Activated T-cell treated with anti-CD3 and anti-CD28 coated beads for 4 hours (primary cell): ENCODE measurements at regions not wholly inside any gene's neighbourhood (a gene's known extent, or its start where the extent isn't known, plus 50 kb on each side); places are given as distances from the start of the nearest gene placed in this dataset.

Experiments used
- DNase-seq: peaks from one replicate; pipeline ENCODE4 v3.0.0-alpha.2; 2020

DNA sequence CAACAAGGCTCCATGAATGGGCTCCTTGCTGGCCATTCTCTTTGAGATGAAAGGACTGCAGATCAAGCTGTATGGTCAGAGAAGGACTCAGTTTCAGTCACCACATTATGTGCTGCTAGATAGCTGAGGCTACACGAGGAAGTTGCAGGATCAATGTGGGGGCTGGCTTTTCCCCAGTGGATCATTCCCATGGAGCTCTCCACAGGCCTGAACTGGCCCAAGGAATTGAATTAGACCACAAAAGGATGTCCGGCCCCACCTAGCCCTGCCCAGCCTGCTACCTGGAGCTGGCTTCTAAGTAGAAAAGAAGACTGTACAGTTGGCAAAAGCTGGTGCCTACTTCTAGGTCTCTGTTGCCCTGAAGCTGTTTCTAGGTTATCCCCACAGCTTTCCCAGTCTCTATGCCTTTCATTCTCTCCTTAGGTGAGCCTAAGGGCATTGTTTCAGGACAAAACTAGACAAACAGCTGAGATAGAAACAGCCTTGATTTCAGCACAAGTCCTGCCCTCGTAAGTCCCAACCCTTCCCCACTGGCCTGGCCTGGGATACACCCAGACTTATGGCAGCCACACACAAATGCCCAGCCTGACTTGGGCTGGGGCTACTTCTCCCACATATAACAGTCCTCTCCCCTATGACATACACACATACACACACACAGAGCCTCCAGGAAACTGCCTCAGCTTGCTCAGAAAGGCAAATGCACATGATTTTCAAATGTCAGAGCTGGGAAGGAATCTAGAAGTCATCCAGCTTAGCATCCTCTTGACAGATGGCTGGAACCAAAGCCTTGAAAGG, 129.1 kb upstream of the NCAM1 start:
- no peak for DNase-seq

DNA sequence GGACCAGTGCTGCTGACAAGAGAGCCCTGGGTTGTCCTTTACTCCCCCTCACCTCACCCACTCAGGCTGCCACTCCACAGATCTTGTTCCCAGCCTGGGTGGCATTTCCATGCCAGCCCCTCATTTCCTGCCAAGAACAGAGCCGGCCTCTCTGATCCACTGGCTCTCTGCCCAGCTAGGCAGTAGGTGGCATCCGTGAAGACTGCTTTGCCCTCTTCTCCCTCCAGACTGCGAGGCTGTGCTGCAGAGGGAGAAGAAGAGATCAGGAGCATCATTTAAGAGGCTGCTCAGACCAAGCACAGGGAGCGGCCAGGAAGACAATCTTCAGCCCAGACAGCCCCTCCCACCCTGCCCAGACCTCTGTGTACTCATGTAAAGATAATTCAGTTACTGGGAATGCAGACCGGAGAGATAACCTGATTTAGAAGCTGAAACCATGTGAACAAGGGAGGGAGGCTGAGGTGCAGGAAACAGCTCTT, 126.9 kb upstream of the NCAM1 start:
- no peak for DNase-seq

GRCh38 chr11:112835591-112836255, 125.5 kb upstream of the NCAM1 start:
- no peak for DNase-seq

GRCh38 chr11:112836256-112836602, 125.0 kb upstream of the NCAM1 start:
- no peak for DNase-seq

- DNase-seq: no peak
These were observed 123.9 kb upstream of the NCAM1 start for GRCh38 chr11:112837162-112837826.

DNA sequence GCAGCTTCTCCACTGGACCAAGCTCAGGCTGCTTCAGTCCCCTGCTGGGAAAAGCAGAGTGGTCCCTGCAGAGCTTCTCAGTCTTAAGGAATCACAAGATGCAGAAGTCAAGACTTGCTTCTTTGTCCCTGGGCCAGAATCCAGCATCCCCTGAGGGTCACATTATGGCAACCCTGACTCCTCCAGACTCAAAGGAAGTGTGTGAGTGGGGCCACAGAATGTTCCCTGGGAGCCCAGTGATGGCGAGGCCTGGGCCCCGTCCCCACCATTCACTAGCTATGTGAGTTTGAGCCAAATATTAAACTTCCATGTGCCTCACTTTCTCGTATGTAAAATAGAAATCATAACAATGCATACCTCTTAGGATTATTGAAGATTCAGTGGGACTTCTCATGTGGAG, 122.2 kb upstream of the NCAM1 start:
- no peak for DNase-seq

DNA sequence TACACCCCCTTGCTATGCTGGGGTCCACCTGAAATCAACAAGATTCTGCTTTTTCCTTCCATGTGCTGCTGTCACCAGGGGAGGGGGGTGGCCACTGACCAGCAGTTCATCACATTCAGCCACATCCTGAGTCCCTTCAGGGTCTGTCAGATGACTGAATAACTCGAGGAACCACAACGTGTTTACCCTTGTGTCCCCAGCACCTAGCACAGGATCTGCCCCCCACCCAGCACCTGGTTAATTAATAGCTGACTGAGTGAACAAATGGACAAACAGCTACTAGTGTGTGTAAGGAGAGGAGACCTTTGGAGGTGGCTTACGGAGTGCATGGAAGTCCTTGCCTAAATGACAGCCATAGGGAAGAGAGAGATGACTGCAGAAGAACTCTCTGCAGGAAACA, 119.5 kb upstream of the NCAM1 start:
- no peak for DNase-seq

DNA sequence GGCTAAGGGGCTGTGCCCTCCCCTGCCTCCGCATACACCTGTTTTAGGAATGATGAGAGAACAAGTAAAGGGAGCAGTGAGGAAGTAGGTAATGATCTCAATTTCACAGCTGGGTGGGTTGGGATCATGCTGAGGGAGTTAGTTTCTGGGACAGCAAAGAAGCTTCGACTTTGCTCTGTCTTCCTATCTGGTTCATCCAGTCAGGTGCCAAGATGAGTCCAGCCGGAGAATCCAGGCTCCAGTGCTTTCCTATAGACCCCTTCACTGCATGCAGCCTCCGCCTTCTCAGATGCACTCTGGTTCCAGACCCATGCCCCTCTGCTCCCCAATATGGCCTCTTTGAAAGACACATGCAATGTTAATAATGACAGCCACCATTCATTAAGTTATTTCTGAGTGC, 119.1 kb upstream of the NCAM1 start:
- no peak for DNase-seq

GRCh38 chr11:112844517-112844916, 116.7 kb upstream of the NCAM1 start:
- no peak for DNase-seq

- no peak for DNase-seq
These were observed 113.7 kb upstream of the NCAM1 start for GRCh38 chr11:112847568-112847967.

GRCh38 chr11:112852143-112852866, 108.9 kb upstream of the NCAM1 start:
- DNase-seq: no peak

GRCh38 chr11:112856133-112856532, 105.1 kb upstream of the NCAM1 start:
- DNase-seq: no peak

GRCh38 chr11:112856591-112856990, 104.6 kb upstream of the NCAM1 start:
- DNase-seq: no peak

- DNase-seq: no peak
These were observed 102.8 kb upstream of the NCAM1 start for GRCh38 chr11:112858289-112859023.

- no peak for DNase-seq
These were observed 101.4 kb upstream of the NCAM1 start for GRCh38 chr11:112859787-112860186.

- no peak for DNase-seq
These were observed 99.9 kb upstream of the NCAM1 start for GRCh38 chr11:112861356-112861755.

- DNase-seq: no peak
These were observed 97.9 kb upstream of the NCAM1 start for GRCh38 chr11:112863305-112863704.

- no peak for DNase-seq
These were observed 96.5 kb upstream of the NCAM1 start for GRCh38 chr11:112864672-112865071.

GRCh38 chr11:112871909-112872500, 89.2 kb upstream of the NCAM1 start:
- no peak for DNase-seq

GRCh38 chr11:112874980-112875379, 86.2 kb upstream of the NCAM1 start:
- DNase-seq: no peak

DNA sequence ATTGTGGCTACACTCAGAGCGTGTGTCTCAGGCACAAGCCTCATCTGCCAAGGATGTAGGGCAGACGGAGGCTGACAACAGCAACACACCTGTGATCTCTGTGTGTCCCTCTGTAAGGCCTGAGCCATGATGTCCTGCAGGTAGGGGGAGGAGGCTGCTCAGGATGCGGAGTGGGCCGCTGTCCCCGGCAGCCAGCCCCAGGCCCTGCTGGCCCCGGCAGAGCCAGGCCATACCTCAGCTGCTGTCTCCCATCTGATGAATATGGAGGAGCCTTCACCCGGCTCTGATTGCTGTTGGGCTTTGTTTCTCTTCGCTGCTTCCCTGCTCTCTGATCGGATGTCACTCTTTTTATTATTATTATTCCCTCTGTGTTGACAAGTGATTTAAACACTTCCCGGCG, 83.6 kb upstream of the NCAM1 start:
- DNase-seq: no peak

- no peak for DNase-seq
These were observed 83.1 kb upstream of the NCAM1 start for GRCh38 chr11:112878033-112878601.
